ENCODE measurements at regions not wholly inside any gene's neighbourhood (a gene's known extent, or its start where the extent isn't known, plus 50 kb on each side); places are given as distances from the start of the nearest gene placed in this dataset.

- no peak for TF ChIP-seq E2F6 (IDR thresholded peaks at IDR 0.05)
Observed at GRCh38 chr22:27090611-27091011, 433.2 kb downstream of the MIAT start (continued).

All from H1 (cell line).